HG03439 (cell line): ENCODE measurements at regions not wholly inside any gene's neighbourhood (a gene's known extent, or its start where the extent isn't known, plus 50 kb on each side); places are given as distances from the start of the nearest gene placed in this dataset.
"Not testable (repeated sequence)": the region's sequence is repeated elsewhere in the genome, so short reads cannot be mapped to it uniquely, and the experiment has no call there.

Experiments
- ATAC-seq: cut with Tn5 transposase; IDR thresholded peaks from one replicate; pipeline ENCODE4 v1.9.1; 2021; ENCODE audit warnings: mild to moderate bottlenecking, moderate library complexity; ENCODE audit not compliant: unreplicated experiment

DNA sequence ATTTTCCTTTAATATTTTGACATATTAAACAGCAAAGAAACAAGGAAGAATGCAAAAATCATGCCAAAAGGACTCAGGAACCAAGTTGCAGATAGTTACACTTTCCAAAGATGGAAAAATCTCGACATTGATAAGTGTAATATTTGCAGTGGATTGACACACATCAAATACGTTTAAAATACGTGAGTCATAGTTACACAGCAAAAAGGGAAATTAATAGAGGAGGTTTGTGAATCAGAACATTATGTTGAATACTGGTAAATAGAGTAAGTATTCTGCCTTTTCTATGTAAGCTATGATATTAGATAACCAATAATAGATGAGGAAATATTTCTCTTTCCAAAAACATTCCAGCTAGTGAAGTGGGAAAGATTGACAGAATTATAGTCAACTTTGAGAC is 1761.3 kb upstream of the IGFBP7 start:
- no peak for ATAC-seq

DNA sequence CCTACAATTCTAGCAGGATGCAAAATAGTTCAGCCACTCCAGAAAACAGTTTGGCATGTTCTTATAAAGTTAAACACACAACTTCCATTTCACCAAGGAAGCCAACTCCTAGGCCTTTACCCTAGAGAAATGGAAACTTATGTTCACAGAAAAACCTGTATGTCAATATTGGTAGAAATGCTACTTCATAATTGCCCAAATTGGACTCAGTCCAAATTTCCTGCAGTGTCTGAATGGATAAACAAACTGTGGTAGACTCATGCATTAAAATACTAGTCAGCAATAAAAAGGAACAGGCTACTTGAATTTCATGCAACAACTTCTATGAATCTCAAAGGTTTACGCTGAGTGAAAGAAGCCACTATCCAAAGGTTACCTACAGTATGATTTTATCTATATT is 1738.8 kb upstream of the IGFBP7 start:
- ATAC-seq: no peak

DNA sequence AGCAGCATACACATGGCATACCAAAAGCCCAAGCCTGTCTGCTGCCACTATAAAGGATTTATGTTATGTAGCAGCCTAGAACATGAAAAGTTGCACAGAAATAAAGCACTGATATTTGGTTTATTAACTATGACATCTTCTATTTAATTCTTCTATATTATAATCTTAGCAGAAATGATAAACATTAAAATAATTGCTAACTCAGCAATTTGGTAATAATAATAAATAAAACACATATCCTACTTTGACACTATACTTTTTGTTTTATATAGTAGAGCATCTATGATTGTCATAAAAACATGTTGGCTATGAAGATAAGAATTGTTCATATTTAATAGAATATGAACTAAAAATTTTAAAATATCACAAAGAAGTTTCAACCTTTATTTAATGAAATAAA is 1733.3 kb upstream of the IGFBP7 start:
- ATAC-seq: no peak

DNA sequence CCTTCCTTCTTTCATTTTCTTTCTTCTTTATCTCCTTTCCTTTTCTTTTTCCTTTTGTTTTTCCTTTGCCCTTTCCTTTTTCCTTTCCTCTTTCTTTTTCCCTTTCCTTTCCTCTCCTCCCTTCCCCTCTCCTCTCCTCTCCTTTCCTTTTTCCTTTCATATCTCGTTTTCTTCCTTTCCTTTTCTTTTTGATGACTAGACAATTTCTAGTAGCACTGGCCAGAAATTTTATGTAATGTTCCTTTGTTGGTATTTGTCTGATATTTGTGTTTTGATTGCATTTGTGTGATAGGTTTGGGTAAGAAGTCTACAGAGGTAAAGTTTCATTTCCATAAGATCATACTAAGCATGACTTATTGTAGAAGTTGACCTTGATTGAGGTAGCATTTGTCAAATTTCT is 1722.9 kb upstream of the IGFBP7 start:
- no peak for ATAC-seq

DNA sequence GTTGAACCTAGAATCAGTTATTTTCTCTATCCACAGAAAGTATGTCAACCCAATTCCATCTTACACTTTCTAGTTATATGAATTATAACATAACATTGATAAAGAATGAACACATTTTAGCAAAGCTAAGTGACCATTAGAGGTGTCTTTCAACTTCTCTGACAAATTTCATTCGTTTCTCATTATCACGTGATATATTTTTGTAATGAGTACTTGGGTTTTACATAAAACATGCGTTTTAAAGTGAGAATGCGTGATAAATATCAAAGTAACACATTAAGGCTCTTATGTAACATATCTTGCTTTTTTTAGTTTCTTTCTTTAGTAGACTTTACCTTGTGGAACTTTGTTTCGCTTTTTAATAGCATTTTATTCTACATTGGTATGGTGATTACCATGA is 1715.1 kb upstream of the IGFBP7 start:
- no peak for ATAC-seq

DNA sequence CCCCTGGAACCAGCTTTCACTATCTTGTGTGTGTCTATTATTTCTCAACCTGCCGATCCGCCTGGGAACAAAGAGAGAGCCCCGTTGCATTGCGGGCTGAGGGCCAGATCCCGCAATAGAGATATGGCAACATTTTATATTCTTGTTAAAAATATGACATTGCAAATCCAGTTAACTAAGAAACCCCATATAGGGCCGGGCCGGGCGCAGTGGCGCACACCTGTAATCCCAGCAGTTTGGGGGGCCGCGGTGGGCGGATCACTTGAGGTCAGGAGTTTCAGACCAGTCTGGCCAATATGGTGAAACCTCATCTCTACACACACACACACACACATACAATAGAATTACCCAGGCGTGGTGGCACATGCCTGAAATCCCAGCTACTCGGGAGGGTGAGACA is 1708.4 kb upstream of the IGFBP7 start:
- ATAC-seq: not testable (repeated sequence)

DNA sequence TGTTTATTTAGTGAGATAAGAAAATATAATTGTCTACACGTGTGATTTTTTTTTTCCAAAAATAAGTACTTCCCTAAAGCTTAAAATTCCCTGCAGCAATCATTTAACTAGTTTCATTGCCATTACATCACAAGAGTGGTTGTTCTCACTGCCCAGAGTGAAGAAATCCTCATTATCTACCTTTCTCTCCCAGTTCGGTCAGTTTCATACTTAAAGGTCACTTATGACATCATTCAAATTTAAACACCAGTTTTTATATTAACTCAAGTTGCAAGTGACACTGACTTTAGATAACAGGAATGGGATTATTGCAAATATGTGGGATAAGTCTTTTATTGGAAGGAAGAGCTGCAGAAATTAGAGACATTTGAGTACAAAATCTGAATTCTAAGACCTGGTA is 1699.8 kb upstream of the IGFBP7 start:
- ATAC-seq: no peak

DNA sequence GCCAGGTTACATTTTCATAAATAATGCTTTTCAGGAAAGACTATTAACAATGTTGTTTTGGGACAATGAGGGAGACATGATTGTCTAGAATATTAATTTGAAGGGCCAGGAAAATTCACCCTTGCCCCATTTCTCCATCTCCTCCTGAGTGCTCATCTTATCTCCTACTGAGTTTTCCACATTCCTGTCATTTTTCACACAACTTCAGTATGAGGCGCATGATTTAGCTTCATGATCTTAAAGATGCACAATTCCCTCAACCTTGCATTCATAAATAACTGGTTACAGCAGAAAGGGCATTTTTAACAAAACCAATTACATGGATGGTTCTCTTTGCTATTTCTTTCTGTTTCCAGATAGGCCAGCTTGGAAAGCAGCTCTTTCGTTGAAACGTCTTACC is 1699.2 kb upstream of the IGFBP7 start:
- no peak for ATAC-seq

DNA sequence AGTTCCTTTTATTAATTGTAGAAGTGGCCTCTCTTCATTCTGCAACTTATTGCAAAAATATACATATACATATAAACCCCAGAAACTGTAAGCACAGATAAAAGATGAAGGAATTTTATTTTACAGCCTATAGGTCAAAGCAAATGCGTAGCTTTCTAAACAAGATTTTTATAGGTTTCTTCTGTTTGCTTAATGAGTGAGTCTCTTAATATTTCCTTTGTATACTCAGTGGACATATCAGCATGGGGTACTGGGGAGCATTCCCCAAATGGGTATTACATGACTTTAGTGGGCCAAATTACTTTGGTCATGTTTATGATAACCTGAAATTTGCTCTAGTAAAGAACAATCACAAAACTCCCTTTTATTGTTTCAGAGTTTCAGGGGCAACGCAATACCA is 1698.6 kb upstream of the IGFBP7 start:
- ATAC-seq: no peak

DNA sequence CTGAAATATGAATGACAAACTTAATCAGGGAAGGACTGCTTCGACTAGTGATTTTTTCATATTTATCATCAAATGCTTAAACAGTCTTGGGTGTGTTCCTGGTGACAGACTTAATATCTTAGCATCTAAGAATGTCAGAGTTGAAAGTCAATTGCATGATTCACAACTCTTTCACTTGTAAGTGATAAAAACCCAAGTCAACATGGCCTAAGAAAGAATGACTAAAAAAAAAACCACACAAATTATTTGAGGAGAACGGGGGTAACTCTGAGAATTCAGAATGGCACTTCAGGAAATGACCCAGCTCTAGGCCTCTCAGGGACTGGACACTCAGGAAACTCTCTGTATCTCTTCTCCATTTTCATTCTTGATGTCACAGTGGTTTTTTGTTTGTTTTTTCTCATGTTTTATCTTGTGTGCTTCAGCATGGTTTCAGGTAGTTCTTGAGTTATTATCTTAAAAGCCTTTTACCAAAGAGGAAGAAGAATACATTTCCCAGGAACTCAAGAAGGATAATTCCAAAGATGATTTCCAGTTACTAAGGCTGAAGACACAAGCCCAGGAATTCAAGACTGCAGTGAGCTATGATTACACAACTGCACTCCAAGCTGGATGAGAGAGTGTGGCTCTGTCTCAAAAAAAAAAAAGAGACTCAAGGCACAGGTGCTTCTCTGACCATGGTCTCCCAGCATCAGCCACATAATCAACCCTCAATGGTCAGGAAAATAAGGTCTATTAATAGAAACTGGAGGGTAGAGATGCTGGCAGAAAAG is 1697.8 kb upstream of the IGFBP7 start:
- ATAC-seq: no peak

DNA sequence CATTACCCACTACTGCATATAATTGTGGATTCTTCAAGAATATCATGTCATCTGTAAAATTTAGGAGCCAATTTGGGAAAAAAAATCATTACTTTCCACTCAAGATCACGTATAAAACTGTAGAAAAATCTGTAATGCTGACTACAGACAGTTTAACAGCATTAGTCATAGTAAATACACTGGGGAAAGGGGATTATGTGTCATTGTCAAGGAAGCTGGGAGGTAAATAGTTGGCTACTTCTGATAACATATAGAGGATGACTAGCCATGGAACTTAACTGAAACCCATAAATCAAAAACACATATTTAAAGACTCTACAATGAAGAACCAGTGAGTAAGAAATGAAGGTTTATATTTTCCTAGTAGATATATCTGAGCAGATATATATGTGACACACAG is 1666.4 kb upstream of the IGFBP7 start:
- no peak for ATAC-seq

DNA sequence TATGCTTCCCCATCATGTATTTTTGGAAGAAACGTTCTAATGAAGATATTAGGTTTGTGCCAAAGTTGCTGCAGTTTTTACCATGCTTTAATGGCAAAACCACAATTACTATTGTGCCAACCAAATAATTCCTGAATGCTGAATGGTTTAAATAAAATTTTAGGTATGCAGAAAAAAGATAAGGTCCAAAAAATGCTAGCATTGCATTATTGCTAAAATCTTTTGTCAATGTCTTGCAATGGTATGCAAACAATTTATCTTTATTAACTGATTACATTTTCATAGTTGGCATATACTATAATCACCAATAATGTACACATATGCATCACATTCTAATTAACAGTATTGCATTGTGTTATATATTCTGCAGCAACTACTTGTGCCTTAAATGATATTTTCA is 1657.4 kb upstream of the IGFBP7 start:
- no peak for ATAC-seq

DNA sequence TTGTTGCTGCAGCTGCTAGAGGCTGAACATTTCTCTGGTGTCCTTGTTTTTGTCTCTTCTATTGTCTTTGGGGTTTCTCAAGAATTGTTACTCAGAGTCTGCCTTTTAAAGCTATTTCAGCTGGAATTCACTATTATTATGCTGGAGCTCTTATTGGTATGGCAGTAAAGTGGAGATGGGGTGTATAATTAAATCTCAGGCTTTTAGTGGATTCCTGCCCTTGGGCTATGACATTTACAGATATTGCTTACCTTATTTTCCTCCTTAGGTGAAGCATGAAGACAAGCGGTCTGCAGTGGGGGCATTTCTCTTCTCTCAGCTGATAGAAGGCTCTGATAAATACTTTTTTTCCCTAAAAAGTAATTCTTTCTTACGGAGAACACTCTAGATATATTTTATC is 1656.6 kb upstream of the IGFBP7 start:
- ATAC-seq: no peak

DNA sequence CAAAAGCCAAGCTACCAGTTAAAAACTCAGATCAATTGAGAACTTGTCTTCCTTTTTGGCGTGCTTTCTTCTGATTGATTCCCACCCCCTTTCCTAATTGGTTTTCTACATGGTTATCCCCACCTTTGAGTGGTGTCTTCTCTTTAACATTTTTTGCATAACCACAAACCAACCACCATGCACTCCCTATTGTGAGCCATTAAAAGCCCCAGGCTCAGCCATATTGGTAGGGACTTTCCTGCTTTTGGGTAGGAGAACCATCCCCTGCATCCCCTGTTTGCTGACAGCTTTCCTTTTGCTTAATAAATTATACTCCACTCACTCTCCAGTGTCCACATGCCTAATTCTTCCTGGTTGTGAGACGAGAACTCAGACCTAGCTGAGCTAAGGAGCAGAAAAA is 1651.4 kb upstream of the IGFBP7 start:
- no peak for ATAC-seq

DNA sequence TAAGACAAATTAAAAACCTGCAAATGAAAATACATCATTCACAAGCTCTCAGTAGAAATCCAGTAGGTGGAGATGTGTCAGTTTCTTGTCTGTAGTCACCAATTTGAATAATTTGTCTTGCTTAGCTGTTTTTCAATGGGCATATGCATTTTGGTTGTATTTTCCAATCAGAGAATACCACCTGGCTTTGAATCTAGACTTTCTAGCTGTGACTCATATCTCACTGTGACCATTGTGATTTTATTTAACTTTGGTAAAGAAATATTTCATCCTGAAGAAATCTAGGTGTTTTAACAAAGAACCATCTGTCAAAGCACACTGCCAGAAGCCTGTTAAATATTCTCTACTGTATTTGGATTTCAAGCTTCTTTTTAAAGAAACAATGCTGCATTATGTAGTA is 1650.6 kb upstream of the IGFBP7 start:
- ATAC-seq: no peak

DNA sequence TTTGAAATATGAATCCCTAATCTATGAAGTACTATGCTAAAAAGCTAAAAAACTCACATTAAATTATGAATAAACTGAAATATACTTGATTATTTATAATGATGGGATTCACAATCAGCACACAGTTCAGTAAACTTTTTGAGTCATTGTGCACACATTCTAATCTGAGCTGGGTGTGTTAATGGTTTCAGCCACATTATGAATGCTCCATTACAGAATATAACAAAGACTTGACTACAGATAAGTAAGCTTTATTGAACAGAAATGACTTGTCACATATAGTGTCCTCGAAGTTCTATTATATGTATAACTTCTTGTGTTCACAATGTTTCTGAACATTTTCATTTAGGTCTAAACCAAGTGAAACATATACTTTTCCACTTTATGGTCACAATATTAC is 1649.9 kb upstream of the IGFBP7 start:
- no peak for ATAC-seq

DNA sequence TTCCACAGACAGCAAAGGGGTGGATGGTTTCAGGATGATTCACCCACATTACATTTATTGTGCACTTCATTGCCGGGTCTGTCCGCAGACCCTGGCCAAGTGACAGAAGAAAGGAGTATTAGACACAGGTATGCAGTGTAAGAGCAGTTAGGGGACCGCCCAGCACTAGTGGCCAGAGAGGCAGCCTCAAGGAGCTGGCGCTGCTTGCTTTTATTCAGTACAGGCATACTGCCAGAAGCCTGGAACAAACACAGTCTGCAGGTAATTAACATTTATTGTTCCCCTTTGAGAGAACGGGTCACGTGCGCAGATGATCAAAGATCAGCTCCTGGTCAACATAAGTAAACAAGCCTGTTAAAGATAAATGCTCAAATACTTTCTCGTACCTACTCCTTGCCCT is 1639.0 kb upstream of the IGFBP7 start:
- no peak for ATAC-seq

DNA sequence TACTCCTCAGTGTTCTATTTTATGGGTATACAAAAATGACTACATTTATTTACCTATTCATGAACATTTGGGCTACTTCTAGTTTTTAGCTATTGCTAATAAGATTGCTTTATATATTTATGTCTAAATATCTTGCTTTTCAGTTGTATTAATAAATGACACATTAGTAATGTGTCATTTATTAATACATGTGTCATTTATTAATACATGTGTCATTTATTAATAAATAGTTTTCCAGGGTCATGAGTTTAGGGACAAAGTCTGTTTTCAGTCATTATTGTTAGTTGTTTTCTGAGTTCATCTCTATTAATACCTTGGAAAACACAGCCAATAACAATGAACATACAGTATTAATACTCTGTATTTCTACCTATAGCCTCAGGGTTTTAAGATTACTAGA is 1630.7 kb upstream of the IGFBP7 start:
- no peak for ATAC-seq

DNA sequence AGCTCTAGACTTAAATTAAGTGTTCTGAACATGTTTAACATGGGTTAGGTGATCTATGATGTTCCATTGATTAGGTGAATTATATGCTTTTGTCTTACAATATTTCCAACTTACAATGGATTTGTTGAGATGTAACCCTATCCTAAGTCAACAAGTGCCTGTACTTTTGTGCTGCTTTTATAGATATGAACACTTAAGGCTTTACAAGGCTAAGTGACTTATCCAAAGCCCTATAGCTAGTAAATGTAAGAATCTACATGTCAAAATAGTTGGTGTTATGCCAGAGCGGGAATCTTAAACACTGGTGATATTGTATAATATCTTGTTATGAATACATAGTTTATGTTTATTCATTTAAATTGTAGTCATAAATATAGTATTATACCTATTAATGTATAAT is 1629.1 kb upstream of the IGFBP7 start:
- ATAC-seq: no peak

DNA sequence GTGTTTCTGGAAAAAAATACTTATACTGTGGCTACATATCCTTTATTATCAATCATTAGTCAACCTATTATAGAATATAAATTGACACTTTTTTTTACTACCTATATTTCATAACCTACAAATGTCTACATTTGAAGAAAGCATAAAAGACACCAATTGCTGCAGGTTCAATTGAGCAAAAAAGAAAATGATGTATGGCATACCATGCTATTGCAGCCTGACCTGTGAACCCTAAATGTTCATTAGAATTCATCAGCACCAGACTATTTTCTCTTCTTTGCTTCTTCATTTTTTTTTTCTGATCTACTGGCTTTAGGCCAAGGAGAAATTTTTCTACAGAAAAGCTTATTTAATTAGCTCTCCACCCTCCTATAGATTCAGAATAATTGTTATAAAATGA is 1628.2 kb upstream of the IGFBP7 start:
- ATAC-seq: no peak

DNA sequence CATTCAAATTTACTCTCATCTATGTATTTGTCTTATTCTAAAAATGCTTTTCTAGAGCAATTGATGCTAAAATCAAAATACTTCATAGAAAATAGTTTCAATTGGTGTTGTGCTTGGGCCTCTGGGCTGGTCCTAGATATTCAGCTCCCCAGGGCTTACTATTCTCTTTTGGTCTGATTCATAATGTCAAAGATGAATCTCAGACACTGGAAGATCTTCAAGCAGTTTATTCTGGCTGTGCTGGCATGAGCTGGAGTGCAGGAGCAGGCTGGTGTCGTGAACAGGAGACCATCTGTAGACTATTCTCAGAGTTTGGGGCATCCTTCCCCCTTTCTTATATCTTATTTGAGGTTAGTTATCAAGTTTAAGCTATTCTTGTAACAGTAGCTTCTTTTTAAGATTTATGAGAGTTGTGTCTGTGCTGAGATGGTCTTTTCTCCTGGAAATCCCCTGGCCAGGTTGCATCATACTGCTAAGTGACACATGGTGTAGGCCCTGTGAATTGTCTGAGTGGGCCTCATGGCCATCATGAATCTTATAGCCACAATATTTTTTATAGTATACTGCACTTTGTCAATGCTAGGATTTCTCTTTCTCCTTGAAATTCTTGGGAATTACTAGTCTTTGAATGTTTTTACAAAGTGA is 1624.0 kb upstream of the IGFBP7 start:
- ATAC-seq: no peak

DNA sequence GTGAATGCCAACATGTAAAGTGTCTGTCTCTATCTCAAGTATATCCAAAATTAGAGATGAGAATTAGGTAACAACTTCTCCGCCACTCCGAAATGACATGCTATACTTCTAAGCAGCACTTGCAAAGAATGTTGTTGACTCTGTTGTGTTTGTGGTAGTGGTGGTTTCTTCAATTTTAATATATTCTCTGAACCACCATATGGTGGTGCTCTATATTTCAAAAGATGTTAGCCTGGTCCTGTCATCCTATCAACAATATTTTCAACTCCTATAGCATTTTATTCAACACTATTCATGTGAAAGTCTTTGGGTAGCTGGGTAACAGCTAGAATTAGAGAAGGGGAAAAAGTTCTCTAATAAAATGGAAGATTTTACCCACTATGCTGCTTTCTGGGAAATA is 1622.8 kb upstream of the IGFBP7 start:
- no peak for ATAC-seq

DNA sequence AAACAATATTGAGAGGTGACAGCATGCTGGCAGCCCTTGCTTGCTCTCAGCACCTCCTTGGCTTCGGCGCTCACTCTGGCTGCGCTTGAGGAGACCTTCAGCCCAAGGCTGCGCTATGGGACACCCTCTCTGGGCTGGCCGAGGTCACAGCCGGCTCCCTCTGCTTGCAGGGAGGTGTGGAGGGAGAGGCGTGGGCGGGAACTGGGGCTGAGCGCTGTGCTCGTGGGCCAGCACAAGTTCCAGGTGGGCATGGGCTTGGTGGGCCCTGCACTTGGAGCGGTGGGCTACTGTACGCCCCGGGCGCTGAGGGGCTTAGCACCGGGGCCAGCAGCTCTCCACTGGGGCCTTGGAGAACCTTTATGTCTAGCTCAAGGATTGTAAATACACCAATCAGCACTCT is 1613.8 kb upstream of the IGFBP7 start:
- ATAC-seq: no peak
